ENCODE measurements at regions not wholly inside any gene's neighbourhood (a gene's known extent, or its start where the extent isn't known, plus 50 kb on each side); places are given as distances from the start of the nearest gene placed in this dataset.

GRCh38 chr1:189675712-189676244 is 801.9 kb downstream of the BRINP3 start:
- no peaks in the 10 kb centered on the region for H3K9me3 ChIP-seq (ENCODE audit: insufficient read depth, low read length, severe bottlenecking)
- no peak for ATAC-seq (ENCODE audit: insufficient read depth, low read depth)
- H3K4me1 ChIP-seq (ENCODE audit: insufficient read depth, low read length) = no peaks in the 10 kb centered on the region
- TF ChIP-seq, protein P1, sequence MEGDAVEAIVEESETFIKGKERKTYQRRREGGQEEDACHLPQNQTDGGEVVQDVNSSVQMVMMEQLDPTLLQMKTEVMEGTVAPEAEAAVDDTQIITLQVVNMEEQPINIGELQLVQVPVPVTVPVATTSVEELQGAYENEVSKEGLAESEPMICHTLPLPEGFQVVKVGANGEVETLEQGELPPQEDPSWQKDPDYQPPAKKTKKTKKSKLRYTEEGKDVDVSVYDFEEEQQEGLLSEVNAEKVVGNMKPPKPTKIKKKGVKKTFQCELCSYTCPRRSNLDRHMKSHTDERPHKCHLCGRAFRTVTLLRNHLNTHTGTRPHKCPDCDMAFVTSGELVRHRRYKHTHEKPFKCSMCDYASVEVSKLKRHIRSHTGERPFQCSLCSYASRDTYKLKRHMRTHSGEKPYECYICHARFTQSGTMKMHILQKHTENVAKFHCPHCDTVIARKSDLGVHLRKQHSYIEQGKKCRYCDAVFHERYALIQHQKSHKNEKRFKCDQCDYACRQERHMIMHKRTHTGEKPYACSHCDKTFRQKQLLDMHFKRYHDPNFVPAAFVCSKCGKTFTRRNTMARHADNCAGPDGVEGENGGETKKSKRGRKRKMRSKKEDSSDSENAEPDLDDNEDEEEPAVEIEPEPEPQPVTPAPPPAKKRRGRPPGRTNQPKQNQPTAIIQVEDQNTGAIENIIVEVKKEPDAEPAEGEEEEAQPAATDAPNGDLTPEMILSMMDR (IDR thresholded peaks at IDR 0.05; ENCODE audit: borderline replicate concordance, extremely low read depth, low read length, poor library complexity, severe bottlenecking) = no peak
- TF ChIP-seq EZH2 (IDR thresholded peaks at IDR 0.05; ENCODE audit: borderline replicate concordance, low read depth, low read length, severe bottlenecking) = no peak
- no peak for DNase-seq
- H3K27ac ChIP-seq (ENCODE audit: low read length) = no peak overlapping the region
- no peak overlapping the region for H2AFZ ChIP-seq (ENCODE audit: low read depth, low read length)
- no peaks in the 10 kb centered on the region for H3K36me3 ChIP-seq (ENCODE audit: insufficient read depth, low read length)
- no peak overlapping the region for H3K4me3 ChIP-seq (ENCODE audit: low read depth in 1 of 2, low read length in 2 of 2)
- no peak overlapping the region for H3K4me2 ChIP-seq (ENCODE audit: insufficient read depth, low read length)
- H4K20me1 ChIP-seq (ENCODE audit: insufficient read depth, low read length) = no peaks in the 10 kb centered on the region
- H3K27me3 ChIP-seq (ENCODE audit: insufficient read depth, low read length, poor library complexity) = no peaks in the 10 kb centered on the region
- H3K9ac ChIP-seq (ENCODE audit: low read depth, low read length) = no peak overlapping the region
- no peaks in the 10 kb centered on the region for H3K79me2 ChIP-seq (ENCODE audit: insufficient read depth, low read length)

- no peak for ATAC-seq (ENCODE audit: insufficient read depth, low read depth)
Measured at GRCh38 chr1:189678779-189679178, 798.9 kb downstream of the BRINP3 start.

DNA sequence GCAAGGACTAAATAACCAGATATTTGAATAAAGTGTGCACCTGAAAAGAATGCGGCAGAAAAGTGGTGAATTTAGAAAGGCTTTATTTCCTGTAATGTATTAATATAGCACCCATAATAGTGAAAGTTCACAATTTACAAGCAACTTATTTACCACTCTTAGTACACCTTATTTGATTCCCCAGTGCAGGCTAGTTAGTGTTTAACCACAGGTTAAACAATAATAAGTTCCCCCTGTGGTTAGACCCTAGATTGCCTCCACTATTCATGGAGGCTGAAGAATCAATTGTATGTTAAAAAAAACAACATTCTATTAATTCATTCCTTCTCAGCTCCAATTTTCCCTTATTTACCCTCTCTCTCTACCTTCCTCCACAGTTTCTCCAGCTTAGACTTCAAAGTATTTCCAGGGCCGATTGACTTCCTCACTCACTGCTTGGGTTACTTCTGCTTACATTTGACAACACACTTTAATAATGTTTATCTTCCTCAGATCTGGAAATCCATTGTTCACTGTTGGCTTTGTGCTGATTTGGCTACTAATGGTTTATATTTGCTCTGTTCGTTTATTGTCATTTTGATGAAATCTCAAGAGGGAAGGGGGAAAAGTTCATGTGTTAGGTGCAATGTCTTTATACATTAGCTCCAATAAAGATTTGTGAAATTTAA is 796.3 kb downstream of the BRINP3 start:
- Histone ChIP-seq H3K27me3 (ENCODE audit: insufficient read depth, low read length, poor library complexity) (no peaks in the 10 kb centered on the region), H3K9ac (ENCODE audit: low read depth, low read length) (no peak overlapping the region), H3K79me2 (ENCODE audit: insufficient read depth, low read length) (no peaks in the 10 kb centered on the region), H3K27ac (ENCODE audit: low read length) (no peak overlapping the region), H4K20me1 (ENCODE audit: insufficient read depth, low read length) (no peaks in the 10 kb centered on the region), H2AFZ (ENCODE audit: low read depth, low read length) (no peak overlapping the region), H3K36me3 (ENCODE audit: insufficient read depth, low read length) (no peaks in the 10 kb centered on the region), H3K4me3 (ENCODE audit: low read depth in 1 of 2, low read length in 2 of 2) (no peak overlapping the region), H3K4me1 (ENCODE audit: insufficient read depth, low read length) (no peaks in the 10 kb centered on the region), H3K4me2 (ENCODE audit: insufficient read depth, low read length) (no peak overlapping the region), H3K9me3 (ENCODE audit: insufficient read depth, low read length, severe bottlenecking) (no peaks in the 10 kb centered on the region)
- TF ChIP-seq EZH2 (IDR thresholded peaks at IDR 0.05; ENCODE audit: borderline replicate concordance, low read depth, low read length, severe bottlenecking) = no peak
- TF ChIP-seq, protein P1 (IDR thresholded peaks at IDR 0.05; ENCODE audit: borderline replicate concordance, extremely low read depth, low read length, poor library complexity, severe bottlenecking) = no peak
- no peak for DNase-seq
- no peak for ATAC-seq (ENCODE audit: insufficient read depth, low read depth)

More at GRCh38 chr1:189678779-189679178, 798.9 kb downstream of the BRINP3 start:
- H3K36me3 ChIP-seq (ENCODE audit: insufficient read depth, low read length) = no peaks in the 10 kb centered on the region
- no peaks in the 10 kb centered on the region for H3K4me1 ChIP-seq (ENCODE audit: insufficient read depth, low read length)
- H3K9me3 ChIP-seq (ENCODE audit: insufficient read depth, low read length, severe bottlenecking) = no peaks in the 10 kb centered on the region
- H3K4me2 ChIP-seq (ENCODE audit: insufficient read depth, low read length) = no peak overlapping the region
- no peak overlapping the region for H3K9ac ChIP-seq (ENCODE audit: low read depth, low read length)
- no peaks in the 10 kb centered on the region for H3K79me2 ChIP-seq (ENCODE audit: insufficient read depth, low read length)
- TF ChIP-seq, protein P1 (IDR thresholded peaks at IDR 0.05; ENCODE audit: borderline replicate concordance, extremely low read depth, low read length, poor library complexity, severe bottlenecking) = no peak
- TF ChIP-seq EZH2 (IDR thresholded peaks at IDR 0.05; ENCODE audit: borderline replicate concordance, low read depth, low read length, severe bottlenecking) = no peak
- H3K27ac ChIP-seq (ENCODE audit: low read length) = no peak overlapping the region
- no peaks in the 10 kb centered on the region for H3K27me3 ChIP-seq (ENCODE audit: insufficient read depth, low read length, poor library complexity)
- no peak for DNase-seq
- H2AFZ ChIP-seq (ENCODE audit: low read depth, low read length) = no peak overlapping the region
- no peak overlapping the region for H3K4me3 ChIP-seq (ENCODE audit: low read depth in 1 of 2, low read length in 2 of 2)
- no peaks in the 10 kb centered on the region for H4K20me1 ChIP-seq (ENCODE audit: insufficient read depth, low read length)
